Osteoblast (primary cell): ENCODE measurements at regions not wholly inside any gene's neighbourhood (a gene's known extent, or its start where the extent isn't known, plus 50 kb on each side); places are given as distances from the start of the nearest gene placed in this dataset.
A peak's percentile ranks its signal among the peaks of the same experiment; 100 is the strongest.

Experiments used
- DNase-seq: peaks from one replicate; pipeline ENCODE4 v3.0.0; 2011; ENCODE audit warnings: low spot score, mixed read lengths; ENCODE audit not compliant: insufficient read length; ENCODE audit errors: missing footprints
- H2AFZ ChIP-seq: 2 replicates; pipeline ENCODE4 v1.6.0; 2011; ENCODE audit warnings: mild to moderate bottlenecking, low read length
- H3K27ac ChIP-seq: 2 replicates; pipeline ENCODE4 v1.5.1; 2011; ENCODE audit warnings: mild to moderate bottlenecking, low read depth, low read length, moderate library complexity
- H3K27me3 ChIP-seq: 2 replicates; pipeline ENCODE4 v1.6.0; 2012; ENCODE audit warnings: mild to moderate bottlenecking, control low read depth, inconsistent platforms, low read length, moderate library complexity; ENCODE audit not compliant: insufficient read depth
- H3K36me3 ChIP-seq: 2 replicates; pipeline ENCODE4 v1.5.1; 2011; ENCODE audit warnings: mild to moderate bottlenecking, low read length, control low read depth, moderate library complexity; ENCODE audit not compliant: insufficient read depth
- H3K4me1 ChIP-seq: 2 replicates; pipeline ENCODE4 v1.5.1; 2011; ENCODE audit warnings: mild to moderate bottlenecking, low read length, control low read depth, moderate library complexity; ENCODE audit not compliant: insufficient read depth
- H3K4me2 ChIP-seq: 2 replicates; pipeline ENCODE4 v1.6.0; 2011; ENCODE audit warnings: mild to moderate bottlenecking, low read length; ENCODE audit not compliant: insufficient read depth
- H3K4me3 ChIP-seq: fragments of 200-600 bp; sonication (generic); 3 replicates; pipeline ENCODE4 v1.5.1; 2012; ENCODE audit warnings: mild to moderate bottlenecking, low read length, inconsistent platforms; ENCODE audit not compliant: insufficient read depth
- H3K79me2 ChIP-seq: 2 replicates; pipeline ENCODE4 v1.6.0; 2012; ENCODE audit warnings: mild to moderate bottlenecking, low read length, control low read depth, inconsistent platforms; ENCODE audit not compliant: insufficient read depth
- H3K9me3 ChIP-seq: 2 replicates; pipeline ENCODE4 v1.5.1; 2011; ENCODE audit warnings: low read depth, low read length, control low read depth
- H4K20me1 ChIP-seq: 2 replicates; pipeline ENCODE4 v1.6.0; 2012; ENCODE audit warnings: mild to moderate bottlenecking, low read length, control low read depth; ENCODE audit not compliant: insufficient read depth
- CTCF ChIP-seq: IDR thresholded peaks from 2 replicates; pipeline ENCODE4 v1.5.1; 2011; ENCODE audit warnings: mild to moderate bottlenecking, low read depth, low read length, moderate library complexity; ENCODE audit errors: extremely low read depth

- Histone ChIP-seq H3K79me2 (no peaks in the 10 kb centered on the region), H3K4me2 (peak overlapping the region; percentile 7), H3K36me3 (no peaks in the 10 kb centered on the region), H4K20me1 (no peaks in the 10 kb centered on the region), H2AFZ (no peak overlapping the region), H3K9me3 (no peaks in the 10 kb centered on the region), H3K4me3 (no peak overlapping the region), H3K4me1 (peaks cover 39% of the 10 kb centered on the region), H3K27ac (no peak overlapping the region), H3K27me3 (no peaks in the 10 kb centered on the region)
- TF ChIP-seq CTCF = no peak
- DNase-seq = peak; percentile 21
Measured at GRCh38 chr2:41937921-41938708, 109.7 kb upstream of the PKDCC start.

- no peaks in the 10 kb centered on the region for H3K79me2 ChIP-seq
- peaks cover 22% of the 10 kb centered on the region for H3K4me1 ChIP-seq
- no peaks in the 10 kb centered on the region for H3K9me3 ChIP-seq
- no peak overlapping the region for H3K4me2 ChIP-seq
- H3K27ac ChIP-seq = no peak overlapping the region
- H2AFZ ChIP-seq = no peak overlapping the region
- H4K20me1 ChIP-seq = no peaks in the 10 kb centered on the region
- peaks cover 5% of the 10 kb centered on the region for H3K27me3 ChIP-seq
- H3K4me3 ChIP-seq = no peak overlapping the region
- no peak for DNase-seq
- TF ChIP-seq CTCF = no peak
- H3K36me3 ChIP-seq = no peaks in the 10 kb centered on the region
Measured at GRCh38 chr2:41940060-41940744, 107.6 kb upstream of the PKDCC start.

- H3K36me3 ChIP-seq = no peaks in the 10 kb centered on the region
- H3K9me3 ChIP-seq = peaks cover 3% of the 10 kb centered on the region
- no peak overlapping the region for H3K4me2 ChIP-seq
- H2AFZ ChIP-seq = no peak overlapping the region
- H3K4me1 ChIP-seq = peaks cover 22% of the 10 kb centered on the region
- peaks cover 5% of the 10 kb centered on the region for H3K27me3 ChIP-seq
- H3K27ac ChIP-seq = no peak overlapping the region
- H3K79me2 ChIP-seq = no peaks in the 10 kb centered on the region
- no peak for DNase-seq
- H3K4me3 ChIP-seq = no peak overlapping the region
- TF ChIP-seq CTCF = no peak
- H4K20me1 ChIP-seq = no peaks in the 10 kb centered on the region
Measured at GRCh38 chr2:41940745-41941063, 107.1 kb upstream of the PKDCC start.

- Histone ChIP-seq H3K79me2 (no peaks in the 10 kb centered on the region), H3K4me3 (no peak overlapping the region), H3K36me3 (no peaks in the 10 kb centered on the region), H3K27ac (no peak overlapping the region), H3K4me2 (no peak overlapping the region), H4K20me1 (no peaks in the 10 kb centered on the region), H3K4me1 (peaks cover 17% of the 10 kb centered on the region), H3K9me3 (peaks cover 3% of the 10 kb centered on the region), H3K27me3 (peaks cover 5% of the 10 kb centered on the region), H2AFZ (no peak overlapping the region)
- peak; percentile 59 for DNase-seq
- no peak for TF ChIP-seq CTCF
Measured at GRCh38 chr2:41941831-41942230, 106.0 kb upstream of the PKDCC start.
